HEK293 (cell line): ENCODE measurements at regions not wholly inside any gene's neighbourhood (a gene's known extent, or its start where the extent isn't known, plus 50 kb on each side); places are given as distances from the start of the nearest gene placed in this dataset.

ENCODE experiments used
- CTCF ChIA-PET: fragments of 350-600 bp; formaldehyde crosslinking; extraction: SDS; loops from one replicate; lab custom pipeline; 2021; ENCODE audit warnings: antibody characterized with exemption; lab: Yijun Ruan, JAX
- POLR2A ChIA-PET: fragments of 300-600 bp; formaldehyde crosslinking; extraction: SDS; loops from one replicate; lab custom pipeline; 2020; ENCODE audit warnings: antibody characterized with exemption, inconsistent platforms; lab: Yijun Ruan, JAX
- H3K27ac ChIP-seq: fragments of 200-500 bp; sonication (Bioruptor generic); 2 replicates; pipeline ENCODE4 v1.5.1; 2014; ENCODE audit warnings: low read depth, low read length, control low read depth, inconsistent platforms; ENCODE audit errors: extremely low read depth
- H3K36me3 ChIP-seq, 2 experiments: fragments of 200-500 bp in 1 of 2; sonication (Bioruptor generic) in 1 of 2; 1 replicate in 1 of 2; 2 replicates in 1 of 2; pipeline ENCODE4 v1.5.1; 2014 to 2017; ENCODE audit warnings: inconsistent platforms in 2 of 2, low read length in 2 of 2; ENCODE audit not compliant: control insufficient read depth in 2 of 2, insufficient read depth in 1 of 2
- H3K4me1 ChIP-seq: fragments of 200-500 bp; sonication (Bioruptor generic); 2 replicates; pipeline ENCODE4 v1.5.1; 2014; ENCODE audit warnings: mild to moderate bottlenecking, low read length, inconsistent platforms; ENCODE audit not compliant: control insufficient read depth, insufficient read depth
- H3K4me3 ChIP-seq: 2 replicates; pipeline ENCODE4 v1.5.1; 2011; ENCODE audit warnings: low read depth, mild to moderate bottlenecking, control low read depth, low read length, moderate library complexity
- H3K9me3 ChIP-seq: fragments of 200-500 bp; sonication (Bioruptor generic); 2 replicates; pipeline ENCODE4 v1.5.1; 2014; ENCODE audit warnings: low read depth, low read length, inconsistent platforms; ENCODE audit not compliant: control insufficient read depth, insufficient read depth
- EGR2 ChIP-seq: fragments of 450-650 bp; formaldehyde crosslinking; IDR thresholded peaks from 2 replicates; pipeline ENCODE4 v1.5.1; 2016; ENCODE audit warnings: low read depth, missing biosample characterization, missing genetic modification characterization
- PRDM4 ChIP-seq: fragments of 450-650 bp; formaldehyde crosslinking; IDR thresholded peaks from 2 replicates; pipeline ENCODE4 v1.5.1; 2017; ENCODE audit warnings: missing biosample characterization, missing genetic modification characterization
- SCRT1 ChIP-seq: fragments of 450-650 bp; formaldehyde crosslinking; IDR thresholded peaks from 2 replicates; pipeline ENCODE4 v1.5.1; 2016; ENCODE audit warnings: missing biosample characterization, missing genetic modification characterization, borderline replicate concordance
- ZBTB17 ChIP-seq: fragments of 450-650 bp; formaldehyde crosslinking; IDR thresholded peaks from 2 replicates; pipeline ENCODE4 v1.5.1; 2016; ENCODE audit warnings: missing biosample characterization, missing genetic modification characterization
- ZBTB21 ChIP-seq: fragments of 450-650 bp; formaldehyde crosslinking; IDR thresholded peaks from 2 replicates; pipeline ENCODE4 v1.5.1; 2017; ENCODE audit warnings: missing biosample characterization, missing genetic modification characterization
- ZBTB48 ChIP-seq: fragments of 450-650 bp; formaldehyde crosslinking; IDR thresholded peaks from 2 replicates; pipeline ENCODE4 v1.5.1; 2016; ENCODE audit warnings: missing biosample characterization, missing genetic modification characterization
- ZBTB8A ChIP-seq: fragments of 450-650 bp; formaldehyde crosslinking; IDR thresholded peaks from 2 replicates; pipeline ENCODE4 v1.5.1; 2016; ENCODE audit warnings: missing biosample characterization, missing genetic modification characterization
- ZNF10 ChIP-seq: fragments of 450-650 bp; formaldehyde crosslinking; IDR thresholded peaks from 2 replicates; pipeline ENCODE4 v1.5.1; 2017; ENCODE audit warnings: missing biosample characterization, missing genetic modification characterization
- ZNF112 ChIP-seq: fragments of 450-650 bp; formaldehyde crosslinking; IDR thresholded peaks from 2 replicates; pipeline ENCODE4 v1.5.0; 2017; ENCODE audit warnings: missing biosample characterization, missing genetic modification characterization
- ZNF132 ChIP-seq: fragments of 450-650 bp; formaldehyde crosslinking; IDR thresholded peaks from 2 replicates; pipeline ENCODE4 v1.5.1; 2017; ENCODE audit warnings: missing biosample characterization, missing genetic modification characterization, borderline replicate concordance
- ZNF140 ChIP-seq: fragments of 450-650 bp; formaldehyde crosslinking; IDR thresholded peaks from 2 replicates; pipeline ENCODE4 v1.5.1; 2016; ENCODE audit warnings: missing biosample characterization, missing genetic modification characterization
- ZNF155 ChIP-seq: fragments of 450-650 bp; formaldehyde crosslinking; IDR thresholded peaks from 2 replicates; pipeline ENCODE4 v1.5.1; 2016; ENCODE audit warnings: missing biosample characterization, missing genetic modification characterization
- ZNF23 ChIP-seq: fragments of 450-650 bp; formaldehyde crosslinking; IDR thresholded peaks from 2 replicates; pipeline ENCODE4 v1.5.1; 2016; ENCODE audit warnings: missing biosample characterization, missing genetic modification characterization, borderline replicate concordance
- ZNF292 ChIP-seq: fragments of 450-650 bp; formaldehyde crosslinking; IDR thresholded peaks from 2 replicates; pipeline ENCODE4 v1.5.1; 2016; ENCODE audit warnings: low read depth, missing biosample characterization, missing genetic modification characterization, borderline replicate concordance
- ZNF324 ChIP-seq: fragments of 450-650 bp; formaldehyde crosslinking; IDR thresholded peaks from 2 replicates; pipeline ENCODE4 v1.5.1; 2016; ENCODE audit warnings: missing biosample characterization, missing genetic modification characterization
- ZNF335 ChIP-seq: fragments of 450-650 bp; formaldehyde crosslinking; conservative IDR thresholded peaks from 2 replicates; pipeline ENCODE4 v1.5.1; 2016; ENCODE audit warnings: missing biosample characterization, missing genetic modification characterization
- ZNF416 ChIP-seq: fragments of 450-650 bp; formaldehyde crosslinking; IDR thresholded peaks from 2 replicates; pipeline ENCODE4 v1.5.1; 2016; ENCODE audit warnings: missing biosample characterization, missing genetic modification characterization
- ZNF473 ChIP-seq: fragments of 450-650 bp; formaldehyde crosslinking; IDR thresholded peaks from 2 replicates; pipeline ENCODE4 v1.5.1; 2017; ENCODE audit warnings: missing biosample characterization, missing genetic modification characterization
- ZNF514 ChIP-seq: fragments of 450-650 bp; formaldehyde crosslinking; IDR thresholded peaks from 2 replicates; pipeline ENCODE4 v1.5.1; 2016; ENCODE audit warnings: missing biosample characterization, missing genetic modification characterization
- ZNF518A ChIP-seq: fragments of 450-650 bp; formaldehyde crosslinking; conservative IDR thresholded peaks from 2 replicates; pipeline ENCODE4 v1.5.1; 2016; ENCODE audit warnings: low read depth, missing biosample characterization, missing genetic modification characterization
- ZNF660 ChIP-seq: fragments of 450-650 bp; IDR thresholded peaks from 2 replicates; pipeline ENCODE4 v1.5.1; 2018; ENCODE audit warnings: missing biosample characterization, mild to moderate bottlenecking, missing genetic modification characterization
- ZNF677 ChIP-seq: fragments of 450-650 bp; IDR thresholded peaks from 2 replicates; pipeline ENCODE4 v1.5.0; 2018; ENCODE audit warnings: missing biosample characterization, mild to moderate bottlenecking, missing genetic modification characterization, moderate library complexity
- ZNF701 ChIP-seq: fragments of 450-650 bp; formaldehyde crosslinking; IDR thresholded peaks from 2 replicates; pipeline ENCODE4 v1.5.1; 2016; ENCODE audit warnings: missing biosample characterization, missing genetic modification characterization
- ZNF791 ChIP-seq: fragments of 450-650 bp; formaldehyde crosslinking; IDR thresholded peaks from 2 replicates; pipeline ENCODE4 v1.5.1; 2016; ENCODE audit warnings: missing biosample characterization, missing genetic modification characterization
- ZNF843 ChIP-seq: fragments of 450-650 bp; formaldehyde crosslinking; IDR thresholded peaks from 2 replicates; pipeline ENCODE4 v1.5.1; 2016; ENCODE audit warnings: missing biosample characterization, missing genetic modification characterization

GRCh38 chr1:172724765-172725613, 66.1 kb downstream of the FASLG start (continued):
- no peak for TF ChIP-seq ZNF140 (tag by site-specific recombination)
- no peak for TF ChIP-seq ZNF132 (tag by site-specific recombination)
- no peak for TF ChIP-seq ZNF10 (tag by site-specific recombination)
- no peak for TF ChIP-seq ZNF324 (tag by site-specific recombination)
- TF ChIP-seq PRDM4 (tag by site-specific recombination): no peak

GRCh38 chr1:172726740-172727139, 67.8 kb downstream of the FASLG start:
- TF ChIP-seq ZNF335 (tag by site-specific recombination) (no peak), ZNF514 (tag by site-specific recombination) (no peak), ZNF112 (tag by site-specific recombination) (no peak)
- Histone ChIP-seq H3K4me3 (no peak overlapping the region), H3K4me1 (no peaks in the 10 kb centered on the region), H3K27ac (no peak overlapping the region), H3K9me3 (no peaks in the 10 kb centered on the region), H3K36me3 (no peaks in the 10 kb centered on the region)
- ChIA-PET POLR2A (no interaction called here), CTCF (interaction anchor here (2.5 kb wide), 1 partner anchor 9 kb away, joined by 11 read pairs; no protein-coding TSS in a partner anchor)

- no peak overlapping the region for H3K4me3 ChIP-seq
- H3K27ac ChIP-seq: no peak overlapping the region
- CTCF ChIA-PET: interaction anchor here (0.7 to 2.5 kb wide), 7 partner anchors 10 to 545 kb away, joined by 3 to 11 read pairs (median 4); no protein-coding TSS in a partner anchor
- TF ChIP-seq ZNF416 (tag by site-specific recombination) (no peak), ZNF660 (tag by site-specific recombination) (no peak), ZNF23 (tag by site-specific recombination) (no peak), ZNF791 (tag by site-specific recombination) (no peak), ZNF677 (tag by site-specific recombination) (no peak), EGR2 (tag by site-specific recombination) (no peak), ZBTB48 (tag by site-specific recombination) (no peak), ZNF155 (tag by site-specific recombination) (no peak), SCRT1 (tag by site-specific recombination) (no peak), ZBTB21 (no peak), ZNF473 (tag by site-specific recombination) (no peak), ZNF292 (tag by site-specific recombination) (no peak), ZNF518A (no peak), ZBTB17 (no peak), ZNF701 (no peak), ZBTB8A (tag by site-specific recombination) (no peak), ZNF843 (tag by site-specific recombination) (no peak)
- TF ChIP-seq, all 188 proteins: peak for 0
- Histone ChIP-seq H3K9me3 (no peaks in the 10 kb centered on the region), H3K4me1 (no peaks in the 10 kb centered on the region), H3K36me3 (no peaks in the 10 kb centered on the region)
- POLR2A ChIA-PET: no interaction called here
Measured at GRCh38 chr1:172727275-172727857, 68.5 kb downstream of the FASLG start.
